SK-N-SH (cell line): ENCODE measurements at regions not wholly inside any gene's neighbourhood (a gene's known extent, or its start where the extent isn't known, plus 50 kb on each side); places are given as distances from the start of the nearest gene placed in this dataset.
"Not testable (repeated sequence)": the region's sequence is repeated elsewhere in the genome, so short reads cannot be mapped to it uniquely, and the experiment has no call there.

ENCODE experiments used
- CTCF ChIA-PET: fragments of 300-600, 350-600 bp; formaldehyde crosslinking; extraction: SDS; loops from one replicate; lab custom pipeline; 2021; lab: Yijun Ruan, JAX
- POLR2A ChIA-PET: fragments of 350-600 bp; sonication (Branson Sonifier 250); formaldehyde crosslinking; extraction: SDS; loops from one replicate; lab custom pipeline; 2020; ENCODE audit warnings: antibody characterized with exemption, inconsistent platforms; lab: Yijun Ruan, JAX
- DNase-seq: peaks from one replicate; pipeline ENCODE4 v3.0.0; 2012
- H2AFZ ChIP-seq: fragments of 200-600 bp; sonication (generic); 2 replicates; pipeline ENCODE4 v1.8.1; 2016; ENCODE audit warnings: antibody characterized with exemption, mild to moderate bottlenecking, low read depth
- H3F3A ChIP-seq: fragments of 200-600 bp; sonication (generic); replicated peaks from 2 replicates; pipeline ENCODE3; 2016; ENCODE audit warnings: antibody characterized with exemption, mild to moderate bottlenecking; ENCODE audit not compliant: insufficient read depth
- H3K27ac ChIP-seq, 2 experiments: fragments of 200-500 bp in 1 of 2; fragments of 200-600 bp in 1 of 2; sonication (Bioruptor generic) in 1 of 2; sonication (generic), shearing (Covaris generic) in 1 of 2; 2 replicates each; pipeline versions ENCODE4 v1.5.1 to v1.6.1; 2014 to 2016; ENCODE audit warnings: low read depth in 2 of 2, inconsistent platforms in 1 of 2, low read length in 1 of 2, mild to moderate bottlenecking in 1 of 2, mixed read lengths in 1 of 2
- H3K27me3 ChIP-seq: fragments of 200-600 bp; sonication (generic), shearing (Covaris generic); 2 replicates; pipeline ENCODE4 v1.6.1; 2016; ENCODE audit warnings: mixed run types; ENCODE audit not compliant: insufficient read depth
- H3K36me3 ChIP-seq, 2 experiments: fragments of 200-500 bp in 1 of 2; fragments of 200-600 bp in 1 of 2; sonication (Bioruptor generic) in 1 of 2; sonication (generic) in 1 of 2; replicated peaks in 1 of 2; 2 replicates each; pipeline versions ENCODE3 to v1.5.1; 2014 to 2016; ENCODE audit warnings: low read length in 1 of 2, mild to moderate bottlenecking in 1 of 2; ENCODE audit not compliant: insufficient read depth in 2 of 2, control insufficient read depth in 1 of 2
- H3K4me1 ChIP-seq, 2 experiments: fragments of 200-500 bp in 1 of 2; fragments of 200-600 bp in 1 of 2; sonication (Bioruptor generic) in 1 of 2; sonication (generic), shearing (Covaris generic) in 1 of 2; 2 replicates each; pipeline versions ENCODE4 v1.5.1 to v1.6.1; 2014 to 2016; ENCODE audit warnings: low read depth in 1 of 2, low read length in 1 of 2, mixed run types in 1 of 2; ENCODE audit not compliant: insufficient read depth in 2 of 2, control insufficient read depth in 1 of 2
- H3K4me2 ChIP-seq: fragments of 200-600 bp; sonication (generic), shearing (Covaris generic); 2 replicates; pipeline ENCODE4 v1.6.1; 2017; ENCODE audit warnings: mixed run types
- H3K4me3 ChIP-seq, 2 experiments: fragments of 200-500 bp in 1 of 2; fragments of 200-600 bp in 1 of 2; sonication (Bioruptor generic) in 1 of 2; sonication (generic), shearing (Covaris generic) in 1 of 2; 2 replicates each; pipeline versions ENCODE4 v1.5.1 to v1.8.1; 2014 to 2016; ENCODE audit warnings: low read depth in 2 of 2, inconsistent platforms in 1 of 2, low read length in 1 of 2, mild to moderate bottlenecking in 1 of 2, mixed read lengths in 1 of 2, moderate library complexity in 1 of 2
- H3K79me2 ChIP-seq: fragments of 200-600 bp; sonication (generic); 2 replicates; pipeline ENCODE4 v1.8.1; 2017; ENCODE audit warnings: mild to moderate bottlenecking; ENCODE audit not compliant: insufficient read depth
- H3K9ac ChIP-seq: fragments of 200-600 bp; sonication (generic); 2 replicates; pipeline ENCODE4 v1.6.1; 2017; ENCODE audit warnings: mixed run types
- H3K9me2 ChIP-seq: fragments of 200-600 bp; sonication (generic); 2 replicates; pipeline ENCODE4 v1.6.1; 2017; ENCODE audit warnings: mixed run types
- H3K9me3 ChIP-seq: fragments of 200-600 bp; sonication (generic); 2 replicates; pipeline ENCODE4 v1.6.1; 2017; ENCODE audit warnings: mixed run types, mild to moderate bottlenecking, moderate library complexity
- H4K20me1 ChIP-seq: fragments of 200-600 bp; sonication (generic); 2 replicates; pipeline ENCODE4 v1.6.1; 2017; ENCODE audit warnings: mild to moderate bottlenecking, mixed run types; ENCODE audit not compliant: insufficient read depth
- ELF1 ChIP-seq: IDR thresholded peaks from 2 replicates; pipeline ENCODE4 v1.4.0; 2012
- FOXJ3 ChIP-seq: sonication (generic); formaldehyde crosslinking; IDR thresholded peaks from 2 replicates; pipeline ENCODE4 v1.5.1; 2020; ENCODE audit warnings: mild to moderate bottlenecking, missing genetic modification reagents
- FOXM1 ChIP-seq: IDR thresholded peaks from 2 replicates; pipeline ENCODE4 v1.4.0; 2012; ENCODE audit warnings: low read depth, mild to moderate bottlenecking
- GABPA ChIP-seq: IDR thresholded peaks from 2 replicates; pipeline ENCODE4 v1.4.0; 2012; ENCODE audit warnings: low read depth, mild to moderate bottlenecking
- JUND ChIP-seq: IDR thresholded peaks from 2 replicates; pipeline ENCODE4 v1.4.0; 2012
- NFIC ChIP-seq: IDR thresholded peaks from 2 replicates; pipeline ENCODE4 v1.4.0; 2012; ENCODE audit warnings: borderline replicate concordance
- NRF1 ChIP-seq: IDR thresholded peaks from 2 replicates; pipeline ENCODE4 v1.6.1; 2012; ENCODE audit warnings: low read depth, mild to moderate bottlenecking, low read length
- PBX3 ChIP-seq: IDR thresholded peaks from 2 replicates; pipeline ENCODE4; 2012
- POLR2AphosphoS5 ChIP-seq: IDR thresholded peaks from 2 replicates; pipeline ENCODE4 v1.6.1; 2012; ENCODE audit warnings: low read depth, low read length
- RAD21 ChIP-seq: IDR thresholded peaks from 2 replicates; pipeline ENCODE4 v1.6.1; 2012; ENCODE audit warnings: mild to moderate bottlenecking, low read length
- RCOR1 ChIP-seq: fragments of 150-350 bp; IDR thresholded peaks from 2 replicates; pipeline ENCODE4 v1.6.1; 2017; ENCODE audit warnings: antibody characterized with exemption, low read length
- SMC3 ChIP-seq: IDR thresholded peaks from 2 replicates; pipeline ENCODE4 v1.6.1; 2012; ENCODE audit warnings: low read depth, low read length, improper control_type of control experiment
- TCF12 ChIP-seq: IDR thresholded peaks from 2 replicates; pipeline ENCODE4 v1.4.0; 2012
- USF2 ChIP-seq: fragments of 150-350 bp; IDR thresholded peaks from 2 replicates; pipeline ENCODE4 v1.6.1; 2017; ENCODE audit warnings: antibody characterized with exemption, low read length, low read depth, borderline replicate concordance
- ZBTB33 ChIP-seq: IDR thresholded peaks from 2 replicates; pipeline ENCODE4 v1.4.0; 2012; ENCODE audit warnings: low read depth, borderline replicate concordance
- WGBS: methylation state at CpG from one replicate; pipeline ENCODE4 v1.1.6; 2017; ENCODE audit warnings: low lambda C conversion rate; 5-methylcytosine and 5-hydroxymethylcytosine counted together

- no peak for DNase-seq
- no peak overlapping the region for H3K4me2 ChIP-seq
- no peak overlapping the region for H3K4me3 ChIP-seq
- ChIA-PET POLR2A (no interaction called here), CTCF (no interaction called here)
- no peaks in the 10 kb centered on the region for H3F3A ChIP-seq
- no peaks in the 10 kb centered on the region for H3K9me3 ChIP-seq
- H3K27me3 ChIP-seq, result no peaks in the 10 kb centered on the region
- no peak for TF ChIP-seq FOXJ3 (CRISPR knock-in tag)
- TF ChIP-seq ELF1, result no peak
- no peak for TF ChIP-seq GABPA
- no peak for TF ChIP-seq PBX3
- TF ChIP-seq JUND, result no peak
- no peak for TF ChIP-seq RAD21
- TF ChIP-seq NRF1, result no peak
- TF ChIP-seq ZBTB33, result no peak
- no peak for TF ChIP-seq POLR2AphosphoS5
- no peak for TF ChIP-seq NFIC
- TF ChIP-seq FOXM1, result no peak
- WGBS, result 91% methylated on average over 2 of the region's 2 CpGs
- H3K9ac ChIP-seq, result no peak overlapping the region
- no peaks in the 10 kb centered on the region for H3K36me3 ChIP-seq
- no peaks in the 10 kb centered on the region for H4K20me1 ChIP-seq
- no peaks in the 10 kb centered on the region for H3K4me1 ChIP-seq
- no peak overlapping the region for H2AFZ ChIP-seq
- H3K27ac ChIP-seq, result no peak overlapping the region
- H3K79me2 ChIP-seq, result no peaks in the 10 kb centered on the region
- H3K9me2 ChIP-seq, result no peaks in the 10 kb centered on the region
Observed at GRCh38 chr7:29652556-29652955, 88.9 kb downstream of the PRR15 start.

GRCh38 chr7:29654340-29654739 is 90.7 kb downstream of the PRR15 start:
- H3K79me2 ChIP-seq, H3K27me3 ChIP-seq, H3K9me2 ChIP-seq, H4K20me1 ChIP-seq, H3K9ac ChIP-seq, DNase-seq, H3K36me3 ChIP-seq, H3K4me1 ChIP-seq, H3K9me3 ChIP-seq, POLR2A ChIA-PET, H3K4me3 ChIP-seq, H3F3A ChIP-seq, H3K27ac ChIP-seq, H3K4me2 ChIP-seq, H2AFZ ChIP-seq: not testable (repeated sequence)
- CTCF ChIA-PET, result interaction anchor here (1.0 kb wide), 1 partner anchor 267 kb away, joined by 3 read pairs; no protein-coding TSS in a partner anchor
- 99% methylated on average over 4 of the region's 4 CpGs for WGBS

- Histone ChIP-seq H3K9ac (no peak overlapping the region), H3K79me2 (no peaks in the 10 kb centered on the region), H3K9me3 (no peaks in the 10 kb centered on the region), H3K27ac (no peak overlapping the region), H3K4me1 (peaks cover 0 to 2% of the 10 kb centered on the region in 2 experiments; a peak in 1 of 4 replicates), H3K27me3 (no peaks in the 10 kb centered on the region), H3K36me3 (no peaks in the 10 kb centered on the region), H3K4me3 (no peak overlapping the region)
- WGBS, result 91% methylated on average over 5 of the region's 5 CpGs
- DNase-seq, result no peak
- ChIA-PET CTCF (no interaction called here), POLR2A (no interaction called here)
- TF ChIP-seq ZBTB33, result no peak
- no peak for TF ChIP-seq RCOR1
- TF ChIP-seq TCF12, result no peak
- TF ChIP-seq ELF1, result no peak
- TF ChIP-seq SMC3, result no peak
- no peak for TF ChIP-seq USF2
- no peak for TF ChIP-seq PBX3
- TF ChIP-seq, all 33 proteins: peak for 0
- Histone ChIP-seq H3F3A (no peaks in the 10 kb centered on the region), H4K20me1 (no peaks in the 10 kb centered on the region), H3K4me2 (no peak overlapping the region), H2AFZ (no peak overlapping the region), H3K9me2 (no peaks in the 10 kb centered on the region)
Observed at GRCh38 chr7:29657288-29657687, 93.7 kb downstream of the PRR15 start.
